Prostate gland (tissue), 2 donors: ENCODE measurements at regions not wholly inside any gene's neighbourhood (a gene's known extent, or its start where the extent isn't known, plus 50 kb on each side); places are given as distances from the start of the nearest gene placed in this dataset.

Experiments
- POLR2A ChIP-seq: fragments of 450-650 bp; IDR thresholded peaks from one replicate; pipeline ENCODE4 v1.6.1; 2016; ENCODE audit warnings: antibody characterized with exemption, mild to moderate bottlenecking
- POLR2AphosphoS5 ChIP-seq: sonication (generic); formaldehyde crosslinking; IDR thresholded peaks from one replicate; pipeline ENCODE4 v1.6.1; 2017; ENCODE audit warnings: antibody characterized with exemption
- TF ChIP-seq, protein P1 (sequence below), 4 experiments: fragments of 200-600 bp in 2 of 4; fragments of 450-650 bp in 2 of 4; sonication (generic) in 2 of 4; IDR thresholded peaks; 1 replicate in 3 of 4; 2 replicates in 1 of 4; pipeline ENCODE4 v1.5.1; 2016 to 2019; ENCODE audit warnings: antibody characterized with exemption in 4 of 4, mild to moderate bottlenecking in 2 of 4, moderate library complexity in 2 of 4

- no peak for TF ChIP-seq POLR2AphosphoS5
- TF ChIP-seq, protein P1, sequence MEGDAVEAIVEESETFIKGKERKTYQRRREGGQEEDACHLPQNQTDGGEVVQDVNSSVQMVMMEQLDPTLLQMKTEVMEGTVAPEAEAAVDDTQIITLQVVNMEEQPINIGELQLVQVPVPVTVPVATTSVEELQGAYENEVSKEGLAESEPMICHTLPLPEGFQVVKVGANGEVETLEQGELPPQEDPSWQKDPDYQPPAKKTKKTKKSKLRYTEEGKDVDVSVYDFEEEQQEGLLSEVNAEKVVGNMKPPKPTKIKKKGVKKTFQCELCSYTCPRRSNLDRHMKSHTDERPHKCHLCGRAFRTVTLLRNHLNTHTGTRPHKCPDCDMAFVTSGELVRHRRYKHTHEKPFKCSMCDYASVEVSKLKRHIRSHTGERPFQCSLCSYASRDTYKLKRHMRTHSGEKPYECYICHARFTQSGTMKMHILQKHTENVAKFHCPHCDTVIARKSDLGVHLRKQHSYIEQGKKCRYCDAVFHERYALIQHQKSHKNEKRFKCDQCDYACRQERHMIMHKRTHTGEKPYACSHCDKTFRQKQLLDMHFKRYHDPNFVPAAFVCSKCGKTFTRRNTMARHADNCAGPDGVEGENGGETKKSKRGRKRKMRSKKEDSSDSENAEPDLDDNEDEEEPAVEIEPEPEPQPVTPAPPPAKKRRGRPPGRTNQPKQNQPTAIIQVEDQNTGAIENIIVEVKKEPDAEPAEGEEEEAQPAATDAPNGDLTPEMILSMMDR (IDR thresholded peaks at IDR 0.05) = no peak
- TF ChIP-seq POLR2A = no peak
These were observed 95.7 kb downstream of the CYB561 start for GRCh38 chr17:63350364-63350763.
